NCI-H2107 treated with DMSO at 0.1 percent for 48 hours (cell line): ENCODE measurements at regions not wholly inside any gene's neighbourhood (a gene's known extent, or its start where the extent isn't known, plus 50 kb on each side); places are given as distances from the start of the nearest gene placed in this dataset.

ENCODE experiments used
- DNase-seq: peaks from one replicate; lab custom pipeline; 2025; ENCODE audit not compliant: unreplicated experiment; lab: John Stamatoyannopoulos, UW

- no peak for DNase-seq
Observed at GRCh38 chr3:117539729-117540128, 830.1 kb downstream of the TUSC7 start.

DNA sequence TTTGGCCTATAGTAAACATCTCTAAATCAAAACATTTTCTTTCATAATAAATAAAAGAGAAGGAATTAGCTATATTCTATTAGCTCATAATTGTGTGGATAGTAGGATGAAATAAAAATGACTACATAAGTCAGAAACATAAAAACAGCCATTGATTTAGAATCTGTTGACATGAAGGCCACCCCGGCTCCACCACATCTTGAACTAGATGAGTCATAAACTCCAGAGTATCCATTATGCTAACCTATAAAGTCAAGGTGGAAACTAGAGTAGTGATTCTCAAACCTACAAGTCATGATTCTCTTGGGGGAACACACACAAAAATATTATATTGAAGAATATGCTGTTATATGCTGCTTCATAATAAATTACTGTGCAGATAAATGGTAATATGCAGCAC is 831.0 kb downstream of the TUSC7 start:
- DNase-seq = no peak

DNA sequence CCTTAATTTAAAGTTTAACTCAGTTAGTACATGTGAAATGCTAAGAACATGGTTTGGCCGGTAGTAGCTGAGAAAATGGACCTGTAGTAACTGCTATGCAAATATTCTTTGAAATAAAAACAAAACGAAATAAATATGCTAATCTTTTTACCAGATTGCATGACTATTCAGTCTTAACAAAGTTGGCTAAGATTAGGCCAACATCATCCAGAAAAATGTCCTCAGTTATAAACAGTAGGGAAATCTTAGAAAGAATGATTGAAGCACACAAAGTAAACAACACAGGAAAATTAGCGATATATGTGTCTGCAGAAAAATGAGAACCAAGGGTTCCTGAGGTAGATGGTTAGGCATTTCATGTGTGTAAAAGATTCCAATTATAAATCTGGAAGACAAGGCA is 832.1 kb downstream of the TUSC7 start:
- no peak for DNase-seq

GRCh38 chr3:117543521-117543920 is 833.9 kb downstream of the TUSC7 start:
- DNase-seq = no peak

- DNase-seq = no peak
Observed at GRCh38 chr3:117545484-117545883, 835.9 kb downstream of the TUSC7 start.

DNA sequence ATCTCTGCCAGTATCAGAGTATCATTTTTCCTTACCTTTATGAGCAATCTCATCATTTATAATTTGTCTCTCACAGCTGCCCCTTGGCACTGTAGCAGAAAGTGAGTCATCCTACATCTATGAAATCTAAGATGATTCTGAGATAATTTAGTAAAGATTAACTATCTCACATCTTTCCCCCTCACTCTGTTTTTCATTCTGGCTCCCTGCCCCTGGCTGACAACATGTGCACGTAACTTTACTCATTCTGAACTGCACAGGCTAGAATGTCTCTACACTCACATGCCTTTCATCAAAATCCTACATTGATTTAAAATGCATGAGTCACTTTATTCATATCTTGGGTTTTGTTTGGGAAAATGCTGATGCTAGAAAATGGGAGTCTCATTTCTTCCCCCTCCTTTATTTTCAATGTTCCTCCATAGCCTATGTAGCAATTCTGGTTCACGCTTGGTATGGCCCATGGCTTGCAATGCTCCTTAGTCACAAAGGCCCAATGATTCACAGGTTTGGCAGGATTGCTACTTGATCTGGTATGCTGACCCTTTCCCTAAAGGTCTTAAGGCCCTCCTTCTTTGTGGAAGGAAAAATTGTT is 838.5 kb downstream of the TUSC7 start:
- no peak for DNase-seq

DNA sequence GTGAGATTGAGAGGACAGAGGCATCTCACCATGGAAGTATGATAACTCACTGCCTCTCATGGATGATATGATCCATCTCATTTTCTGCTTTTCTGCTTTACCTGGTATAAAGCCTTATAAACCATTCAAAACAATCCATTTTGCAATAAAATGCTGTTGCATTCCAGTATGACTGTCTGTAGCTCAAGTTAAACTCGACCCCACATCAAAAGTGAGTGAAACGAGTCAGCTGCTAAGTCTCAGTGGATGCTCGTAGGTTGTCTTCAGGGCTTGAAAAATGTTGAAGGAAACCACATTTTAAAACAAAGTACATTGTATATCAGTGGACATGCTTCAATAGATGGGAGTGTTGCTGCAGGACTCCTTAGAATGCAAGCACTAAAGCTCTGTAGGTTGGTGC is 839.0 kb downstream of the TUSC7 start:
- DNase-seq = no peak

DNA sequence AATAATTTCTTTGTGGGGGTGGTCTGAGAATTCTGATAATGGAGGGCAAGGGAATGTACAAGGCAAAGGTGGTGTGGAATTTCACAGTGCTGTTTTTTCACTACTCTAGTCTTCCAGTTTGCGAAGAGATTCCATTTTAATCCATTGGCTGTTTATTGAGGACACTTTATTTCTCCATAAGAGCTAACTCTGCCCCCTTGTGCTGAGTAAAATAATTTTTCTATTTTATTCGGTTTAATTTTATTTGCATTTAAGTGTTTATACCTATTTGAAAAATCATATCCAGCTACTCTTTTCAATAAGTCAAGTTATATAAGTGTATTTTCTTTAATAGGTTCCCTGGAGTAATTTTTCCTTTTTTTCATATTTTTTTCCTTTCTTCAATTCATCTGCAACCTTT is 840.1 kb downstream of the TUSC7 start:
- DNase-seq = no peak

DNA sequence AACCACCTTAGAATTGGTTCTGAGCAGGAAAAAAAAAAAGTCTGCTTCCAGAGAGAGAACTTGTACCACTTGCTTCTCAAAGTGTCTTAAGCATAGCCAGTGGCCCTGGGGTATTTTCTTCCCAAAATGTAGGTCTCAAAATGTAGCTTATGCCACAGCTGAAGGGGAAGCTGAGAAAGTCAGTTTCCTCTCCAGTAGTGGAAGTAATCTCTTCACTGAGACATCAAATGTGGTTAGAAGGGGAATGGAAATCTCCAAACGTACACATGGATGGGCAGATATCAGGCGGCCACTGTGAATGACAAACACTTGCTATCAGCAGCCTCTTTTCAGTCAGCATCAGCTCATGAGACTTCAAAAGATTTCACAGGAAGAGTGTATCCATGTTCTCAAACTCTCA is 841.2 kb downstream of the TUSC7 start:
- no peak for DNase-seq

DNA sequence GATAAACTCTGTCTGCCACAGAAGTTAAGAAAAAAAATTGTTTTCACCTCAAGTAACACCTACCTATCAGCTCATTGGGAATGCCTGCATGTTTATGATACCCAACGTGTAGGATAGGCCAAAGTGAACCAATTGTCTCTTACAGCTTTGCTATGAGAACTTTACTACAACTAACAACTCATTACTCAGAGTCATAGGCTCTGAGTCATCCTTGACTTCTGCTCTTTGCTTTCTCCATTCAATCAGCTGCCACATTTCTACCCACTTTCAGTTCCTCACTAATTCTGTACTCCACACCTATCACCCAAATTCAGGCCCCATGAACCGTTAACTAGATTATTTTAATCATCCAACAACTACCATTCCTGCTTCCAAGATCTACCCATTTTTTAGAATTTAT is 843.9 kb downstream of the TUSC7 start:
- no peak for DNase-seq

DNA sequence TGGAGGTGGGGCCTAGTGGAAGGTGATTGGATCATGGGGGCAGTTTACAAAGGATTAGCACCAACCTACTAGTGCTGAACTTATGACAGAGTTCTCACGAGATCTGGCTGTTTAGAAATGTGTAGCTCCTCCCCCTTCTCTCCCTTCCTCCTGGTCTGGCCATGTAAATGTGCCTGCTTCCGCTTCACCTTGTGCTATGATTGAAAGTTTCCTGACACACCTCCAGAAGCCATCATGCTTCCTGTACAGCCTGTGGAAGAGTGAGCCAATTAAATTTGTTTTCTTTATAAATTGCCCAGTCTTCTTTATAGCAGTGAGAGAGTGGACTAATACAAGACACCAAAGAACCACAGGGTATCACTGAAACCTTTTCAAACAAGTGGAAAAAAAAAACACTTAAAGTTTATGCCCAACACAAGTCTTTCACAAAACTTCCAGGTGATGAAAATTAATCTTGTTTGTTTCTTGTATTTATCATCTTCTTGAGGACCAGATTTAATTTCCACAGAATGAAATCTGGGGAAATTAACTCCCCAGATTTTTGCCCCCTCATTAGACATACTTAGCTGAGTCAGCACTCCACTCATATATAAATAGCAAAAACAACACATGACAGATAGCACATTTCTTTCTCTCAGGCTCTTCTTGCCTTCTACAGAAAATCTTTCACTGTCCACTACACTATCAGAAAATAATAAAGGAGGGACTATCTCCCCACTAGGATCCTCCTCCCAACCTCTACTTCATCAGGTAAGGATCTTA is 847.2 kb downstream of the TUSC7 start:
- DNase-seq = no peak

DNA sequence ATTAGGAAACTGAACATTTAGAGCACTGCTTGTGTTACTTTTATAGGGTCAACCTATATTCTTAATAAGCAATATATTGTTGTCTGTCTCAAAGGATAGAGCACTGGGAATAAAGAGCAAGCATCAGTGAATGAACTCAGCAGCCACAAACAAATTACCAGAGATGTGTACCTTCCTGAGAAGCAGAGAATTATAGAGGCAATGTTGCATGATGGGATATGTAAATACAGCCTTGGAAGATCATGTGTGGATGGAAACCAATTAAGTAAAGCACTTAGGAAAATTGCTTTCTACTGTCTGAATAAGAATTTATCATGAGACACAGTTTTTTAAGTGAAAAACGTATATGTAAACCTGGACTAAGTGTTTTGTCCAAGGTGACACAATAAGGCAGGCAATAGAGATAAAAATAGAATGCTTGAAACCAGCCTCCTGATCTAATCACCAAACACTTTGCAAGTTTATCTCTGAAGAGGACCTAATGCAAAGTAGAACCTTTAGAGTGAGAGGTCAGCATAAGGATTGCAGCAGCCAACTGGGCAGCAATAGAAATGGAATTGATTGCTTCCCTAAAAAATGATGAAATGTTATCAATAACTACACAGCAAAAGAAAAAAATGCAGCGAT is 848.0 kb downstream of the TUSC7 start:
- DNase-seq = peak; percentile 87

GRCh38 chr3:117558681-117559080 is 849.1 kb downstream of the TUSC7 start:
- no peak for DNase-seq

GRCh38 chr3:117562000-117562399 is 852.4 kb downstream of the TUSC7 start:
- peak; percentile 87 for DNase-seq

DNA sequence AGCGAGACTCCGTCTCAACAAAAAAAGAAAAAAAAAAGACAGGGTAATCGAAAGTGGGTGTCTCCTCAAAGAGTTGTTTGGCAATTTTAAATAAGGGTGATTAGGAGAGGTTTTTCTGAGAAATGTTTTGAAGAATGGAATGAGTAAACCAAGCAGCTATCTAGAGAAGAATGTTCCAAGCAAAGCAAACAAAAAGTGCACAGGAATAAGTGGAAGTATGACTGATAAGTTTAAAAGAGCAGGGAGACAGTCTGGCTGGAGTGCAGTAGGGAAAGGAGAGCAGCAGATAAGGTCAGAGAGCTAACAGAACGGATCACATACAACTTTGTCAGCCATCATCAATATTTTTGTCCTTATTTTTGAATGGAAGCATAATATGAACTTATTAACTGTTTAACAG is 853.5 kb downstream of the TUSC7 start:
- no peak for DNase-seq

GRCh38 chr3:117565777-117566176 is 856.2 kb downstream of the TUSC7 start:
- no peak for DNase-seq

DNA sequence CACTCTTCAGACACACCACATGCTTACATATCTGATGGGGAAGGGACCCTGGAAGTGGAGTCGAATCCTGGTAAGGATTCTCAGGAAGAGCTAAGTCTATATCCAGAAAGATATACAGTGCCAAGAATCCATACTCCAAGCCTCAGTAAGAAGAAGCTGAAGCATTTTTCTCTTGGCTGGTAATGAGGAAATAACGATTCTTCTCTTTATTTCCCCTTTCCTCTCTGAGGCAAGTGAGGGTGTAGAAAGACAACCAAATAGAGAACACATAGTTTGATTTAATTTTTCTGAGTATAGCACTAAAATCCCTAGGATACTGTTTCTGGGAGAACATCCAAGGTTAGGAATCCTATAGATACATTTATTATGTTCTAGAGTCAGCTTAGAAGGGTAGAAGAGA is 857.3 kb downstream of the TUSC7 start:
- DNase-seq = no peak

DNA sequence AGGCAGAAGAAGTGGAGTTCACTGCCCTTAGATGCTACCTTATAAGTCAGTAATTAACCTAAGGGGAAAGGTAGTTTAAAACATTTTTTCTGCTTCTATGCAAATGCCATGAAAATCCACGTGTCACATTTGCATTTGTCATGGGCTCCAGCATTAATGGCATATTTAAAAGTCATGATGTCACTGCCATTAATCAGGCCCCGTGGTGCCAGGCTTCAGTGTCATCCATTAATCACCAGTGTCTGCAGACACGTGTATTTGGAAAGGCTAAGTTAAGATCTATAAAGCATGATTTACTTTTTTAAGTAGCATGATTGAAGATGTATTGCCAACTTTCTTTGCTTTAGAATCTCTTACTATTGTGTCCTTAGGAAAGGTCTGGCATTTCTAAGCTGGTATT is 857.8 kb downstream of the TUSC7 start:
- no peak for DNase-seq

DNA sequence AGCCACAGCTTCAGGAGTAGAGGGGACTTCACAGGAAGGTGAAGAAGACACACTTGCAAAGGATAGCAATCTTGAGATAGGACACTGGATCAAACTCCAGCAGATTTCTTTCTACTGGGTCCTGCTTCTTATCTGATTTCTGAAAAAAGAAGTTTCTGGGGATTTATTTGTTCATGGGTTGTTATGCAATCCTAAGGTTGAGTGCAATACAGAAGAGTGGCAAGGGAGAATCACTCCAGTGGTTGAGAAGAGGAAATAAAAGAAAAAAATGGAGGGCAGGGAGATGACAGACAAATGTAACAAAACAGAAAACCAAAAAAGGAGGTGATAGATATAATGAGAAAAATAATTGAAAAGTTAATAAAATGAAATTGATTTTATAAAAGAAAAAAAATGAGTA is 858.3 kb downstream of the TUSC7 start:
- no peak for DNase-seq

DNA sequence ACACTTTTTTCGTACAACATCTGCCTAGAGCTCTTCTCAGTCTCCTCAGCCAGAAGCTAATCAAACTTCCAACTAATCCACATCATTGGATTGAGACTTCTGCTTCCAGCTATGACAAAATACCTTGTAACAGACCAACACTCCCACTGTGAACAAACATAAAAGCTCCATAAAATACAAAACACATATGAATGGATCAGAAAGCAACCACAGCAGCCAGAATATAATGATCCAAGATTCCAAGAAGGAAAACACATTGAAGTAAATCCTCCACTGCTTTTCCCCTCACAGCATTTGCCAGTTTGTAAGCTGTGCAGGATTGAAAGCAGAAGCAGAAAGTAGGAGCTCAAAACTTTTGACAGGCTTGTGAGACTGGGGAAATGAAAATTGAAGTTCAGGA is 863.2 kb downstream of the TUSC7 start:
- no peak for DNase-seq

DNA sequence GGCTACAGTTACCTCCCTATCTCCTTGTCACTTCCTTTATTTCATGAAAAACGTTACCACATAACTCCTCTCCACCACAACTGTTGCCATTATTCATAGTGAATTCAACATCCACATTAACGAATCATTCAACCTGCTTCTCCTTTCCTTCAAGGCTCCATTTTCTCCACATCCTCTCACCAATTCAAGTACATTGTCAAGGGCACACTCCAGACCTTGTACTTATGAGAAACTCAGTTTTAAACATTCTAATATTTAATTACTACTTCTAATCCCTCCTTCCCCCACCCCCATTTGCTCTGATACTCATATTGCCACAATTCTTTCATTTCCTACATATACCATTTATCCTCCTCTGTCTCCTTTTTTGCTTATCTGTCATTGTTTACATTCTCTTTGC is 871.2 kb downstream of the TUSC7 start:
- no peak for DNase-seq

- DNase-seq = peak; percentile 26
Observed at GRCh38 chr3:117586161-117586560, 876.6 kb downstream of the TUSC7 start.

DNA sequence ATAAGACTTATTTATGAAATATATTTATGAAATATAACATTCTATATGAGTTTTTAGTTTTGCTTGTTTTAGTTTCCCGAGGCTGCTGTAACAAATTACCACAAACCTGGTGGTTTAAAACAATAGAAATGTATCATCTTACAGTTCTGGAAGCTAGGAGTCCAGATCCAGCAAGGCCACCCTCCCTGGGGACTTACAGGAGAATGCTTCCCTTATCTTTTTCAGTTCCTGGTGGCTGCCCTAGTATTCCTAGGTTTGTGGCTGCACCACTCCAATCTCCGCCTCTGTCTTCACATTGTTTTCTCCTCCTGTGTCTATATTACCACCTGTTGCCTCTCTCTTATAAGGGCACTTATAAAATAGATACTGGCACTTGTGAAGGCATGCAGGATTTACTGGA is 877.8 kb downstream of the TUSC7 start:
- DNase-seq = peak; percentile 32
